ENCODE measurements at regions not wholly inside any gene's neighbourhood (a gene's known extent, or its start where the extent isn't known, plus 50 kb on each side); places are given as distances from the start of the nearest gene placed in this dataset.

DNA sequence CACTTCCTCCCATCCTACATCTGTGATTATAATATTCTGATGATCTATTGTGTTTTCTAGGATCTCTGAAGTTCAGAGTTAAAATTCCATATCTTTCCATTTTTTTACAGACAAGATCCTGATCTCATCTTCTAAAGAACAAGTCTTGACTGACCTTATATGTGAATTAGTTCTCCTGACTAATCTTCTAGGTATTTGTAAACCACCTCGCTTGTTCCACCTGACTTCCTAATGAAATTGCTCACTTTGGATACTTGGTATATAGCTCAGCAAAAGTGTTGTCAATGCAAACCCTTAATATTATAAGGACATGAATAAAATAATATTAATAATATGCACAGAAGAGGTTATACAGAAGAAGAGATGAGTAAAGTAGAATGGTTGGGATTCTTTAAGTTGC is 68.2 kb upstream of the NR4A3 start:
- TF ChIP-seq, protein P1, sequence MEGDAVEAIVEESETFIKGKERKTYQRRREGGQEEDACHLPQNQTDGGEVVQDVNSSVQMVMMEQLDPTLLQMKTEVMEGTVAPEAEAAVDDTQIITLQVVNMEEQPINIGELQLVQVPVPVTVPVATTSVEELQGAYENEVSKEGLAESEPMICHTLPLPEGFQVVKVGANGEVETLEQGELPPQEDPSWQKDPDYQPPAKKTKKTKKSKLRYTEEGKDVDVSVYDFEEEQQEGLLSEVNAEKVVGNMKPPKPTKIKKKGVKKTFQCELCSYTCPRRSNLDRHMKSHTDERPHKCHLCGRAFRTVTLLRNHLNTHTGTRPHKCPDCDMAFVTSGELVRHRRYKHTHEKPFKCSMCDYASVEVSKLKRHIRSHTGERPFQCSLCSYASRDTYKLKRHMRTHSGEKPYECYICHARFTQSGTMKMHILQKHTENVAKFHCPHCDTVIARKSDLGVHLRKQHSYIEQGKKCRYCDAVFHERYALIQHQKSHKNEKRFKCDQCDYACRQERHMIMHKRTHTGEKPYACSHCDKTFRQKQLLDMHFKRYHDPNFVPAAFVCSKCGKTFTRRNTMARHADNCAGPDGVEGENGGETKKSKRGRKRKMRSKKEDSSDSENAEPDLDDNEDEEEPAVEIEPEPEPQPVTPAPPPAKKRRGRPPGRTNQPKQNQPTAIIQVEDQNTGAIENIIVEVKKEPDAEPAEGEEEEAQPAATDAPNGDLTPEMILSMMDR (IDR thresholded peaks at IDR 0.05), result no peak
- TF ChIP-seq POLR2A (IDR thresholded peaks at IDR 0.05) (no peak), EP300 (IDR thresholded peaks at IDR 0.05) (no peak)
